ENCODE measurements at regions not wholly inside any gene's neighbourhood (a gene's known extent, or its start where the extent isn't known, plus 50 kb on each side); places are given as distances from the start of the nearest gene placed in this dataset.
"Not testable (repeated sequence)": the region's sequence is repeated elsewhere in the genome, so short reads cannot be mapped to it uniquely, and the experiment has no call there.

DNA sequence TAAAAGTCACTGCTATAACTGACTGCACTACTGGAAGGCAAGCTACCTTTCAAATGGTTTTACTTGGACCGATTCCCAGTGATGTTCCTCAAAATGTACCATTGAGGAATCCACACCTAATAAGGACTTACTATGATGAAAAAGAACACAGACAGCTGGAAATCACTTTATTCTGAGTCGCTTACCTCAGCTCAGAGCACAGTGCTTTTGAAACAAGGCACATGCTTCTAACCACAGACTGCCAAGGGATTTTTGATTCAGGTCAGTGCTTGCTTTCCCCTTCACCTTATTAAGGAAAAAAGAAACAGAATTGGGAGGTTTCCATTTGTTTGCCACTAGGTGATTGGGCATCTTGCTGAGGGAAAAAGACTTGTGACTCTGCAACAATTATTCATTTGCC is 707.5 kb upstream of the FSHR start:
- DNase-seq: no peak

DNA sequence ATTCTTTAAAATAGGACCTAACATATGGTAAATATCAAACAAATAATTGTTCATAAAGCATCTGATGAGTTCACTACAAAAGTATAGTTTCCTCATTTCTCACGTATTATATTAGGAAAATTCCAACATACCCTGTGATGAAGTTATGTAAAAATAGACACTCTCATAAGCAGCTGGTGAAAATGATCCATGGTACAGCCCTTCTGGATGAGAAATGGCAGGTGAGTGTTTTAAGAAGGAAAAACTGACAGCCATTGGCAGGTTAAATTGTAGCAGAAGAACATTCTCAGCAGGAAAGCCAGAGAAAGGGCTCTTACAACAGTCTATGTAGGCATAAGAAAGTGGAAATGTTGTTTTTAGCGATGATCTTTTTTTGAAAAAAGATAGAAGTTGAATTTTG is 706.5 kb upstream of the FSHR start:
- no peak for DNase-seq

DNA sequence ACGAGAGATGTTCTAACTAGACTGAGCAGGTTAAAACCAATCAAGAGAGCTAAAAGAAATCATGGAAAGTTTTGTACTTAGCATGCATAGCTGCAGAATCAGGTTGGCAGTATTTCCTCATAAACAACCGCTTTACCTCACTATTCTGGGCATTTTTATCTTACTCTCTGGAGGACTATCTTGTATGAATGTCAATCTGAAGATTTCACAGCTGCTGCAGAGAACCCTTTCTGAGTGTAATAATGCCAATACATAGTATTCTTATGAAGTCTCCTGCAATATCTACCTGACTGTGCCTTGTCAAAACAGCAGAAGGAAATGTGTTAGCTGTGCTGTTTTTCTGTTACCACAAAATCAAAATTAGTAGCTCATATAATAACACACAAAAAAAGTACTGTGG is 705.9 kb upstream of the FSHR start:
- DNase-seq: no peak

DNA sequence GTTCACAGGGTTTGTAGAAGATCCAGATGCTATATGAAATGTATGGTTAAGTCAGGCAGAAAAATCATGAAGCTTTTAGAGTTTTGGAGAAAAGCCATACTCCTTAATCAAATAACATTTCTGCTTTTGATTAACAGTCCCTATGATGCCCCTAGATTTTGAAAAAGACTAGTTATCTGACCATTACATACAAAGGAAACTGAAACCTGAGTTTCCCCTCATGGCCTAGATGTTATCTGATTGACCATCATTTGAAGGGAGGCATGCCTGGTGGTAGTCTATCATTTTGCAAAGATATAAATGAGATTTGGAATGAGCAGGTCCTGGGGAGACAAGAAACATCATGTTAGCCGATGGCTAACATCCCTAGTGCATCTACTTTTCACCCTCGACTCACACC is 704.3 kb upstream of the FSHR start:
- DNase-seq: no peak

DNA sequence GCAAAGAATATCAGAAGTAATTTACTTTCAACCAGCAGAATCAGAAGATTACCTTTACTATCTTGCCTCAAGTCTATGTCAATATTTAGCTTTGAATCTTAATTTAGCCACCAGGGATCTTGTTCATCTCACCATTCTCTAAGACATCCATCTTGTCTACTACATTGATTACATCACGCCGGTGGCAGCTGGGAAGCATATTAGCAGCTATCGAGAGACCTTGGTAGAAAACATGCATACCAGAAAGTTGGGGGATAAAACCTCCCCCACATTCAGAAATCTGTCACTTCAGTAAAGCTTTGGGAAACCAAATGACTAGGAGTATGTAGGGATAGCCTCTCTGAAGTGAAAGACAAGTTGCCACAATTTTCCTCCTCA is 703.8 kb upstream of the FSHR start:
- DNase-seq: no peak

DNA sequence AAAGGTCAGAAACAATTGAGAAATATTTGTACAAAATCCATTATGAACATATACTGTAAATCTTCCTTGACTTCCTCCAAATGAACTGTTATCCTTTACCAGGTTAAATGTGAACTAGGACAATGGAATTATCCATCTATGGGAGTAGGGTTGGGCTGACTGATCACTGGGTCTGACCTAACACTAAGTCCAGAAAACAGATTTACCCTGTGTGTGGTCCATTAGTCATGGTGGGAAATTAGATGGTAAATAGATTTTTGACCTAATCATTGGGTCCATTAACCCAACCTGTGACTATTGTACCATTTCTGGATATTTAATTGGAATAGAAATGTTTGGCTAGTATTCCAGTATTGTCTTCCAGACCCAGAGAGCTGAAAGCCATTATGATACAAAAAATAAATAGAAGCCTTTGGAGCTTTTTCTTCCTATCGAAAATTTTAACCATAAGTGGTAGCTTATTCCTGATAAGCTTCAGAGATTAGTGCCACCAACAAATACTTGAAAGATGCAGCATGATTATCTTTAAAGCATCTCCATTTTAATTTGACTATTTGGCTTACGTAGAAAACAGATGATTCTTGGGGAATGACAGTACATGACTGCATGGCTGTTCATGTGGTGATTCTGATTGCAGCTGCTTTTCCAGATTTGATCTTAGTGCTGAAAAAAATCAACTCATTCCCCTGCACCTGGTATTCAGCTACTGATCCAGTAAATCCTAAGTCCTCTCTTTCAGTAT is 703.2 kb upstream of the FSHR start:
- no peak for DNase-seq

DNA sequence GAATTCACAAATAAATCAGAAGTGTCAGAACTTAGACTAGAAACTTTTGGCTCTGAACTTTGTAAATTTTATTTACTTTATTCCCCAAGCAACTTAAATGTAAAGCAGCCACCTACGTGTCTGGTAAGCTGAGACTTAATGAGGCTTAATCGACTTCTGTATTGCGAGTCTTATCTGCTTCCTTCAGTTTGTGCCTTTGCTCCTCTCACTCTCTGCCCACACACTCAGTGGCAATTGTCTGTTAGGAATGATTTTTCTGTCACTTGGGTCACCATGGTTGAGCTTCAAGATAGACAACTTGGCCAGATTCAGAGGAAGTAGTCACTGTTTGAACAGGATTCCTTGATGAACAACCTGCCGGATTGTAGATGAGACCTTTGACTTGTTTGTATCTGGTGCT is 691.4 kb upstream of the FSHR start:
- DNase-seq: no peak

DNA sequence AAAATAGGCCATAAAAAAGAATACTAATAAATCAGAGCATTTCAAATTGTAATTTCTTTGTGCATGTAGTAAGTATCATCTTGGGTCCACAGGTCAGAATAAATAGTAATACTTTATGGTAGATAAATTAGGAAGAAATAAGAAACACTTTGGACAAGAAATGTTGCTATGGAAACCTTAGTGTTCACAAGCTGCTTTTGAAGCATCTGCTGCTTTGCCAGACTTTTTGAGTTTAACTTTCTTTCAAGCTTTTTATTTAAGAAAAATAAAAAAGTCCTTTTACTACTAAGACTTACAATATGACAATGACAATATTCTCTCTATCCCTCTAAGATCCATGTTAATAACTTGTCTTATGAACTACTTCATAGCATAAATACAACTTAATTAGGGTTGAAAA is 690.7 kb upstream of the FSHR start:
- DNase-seq: no peak

DNA sequence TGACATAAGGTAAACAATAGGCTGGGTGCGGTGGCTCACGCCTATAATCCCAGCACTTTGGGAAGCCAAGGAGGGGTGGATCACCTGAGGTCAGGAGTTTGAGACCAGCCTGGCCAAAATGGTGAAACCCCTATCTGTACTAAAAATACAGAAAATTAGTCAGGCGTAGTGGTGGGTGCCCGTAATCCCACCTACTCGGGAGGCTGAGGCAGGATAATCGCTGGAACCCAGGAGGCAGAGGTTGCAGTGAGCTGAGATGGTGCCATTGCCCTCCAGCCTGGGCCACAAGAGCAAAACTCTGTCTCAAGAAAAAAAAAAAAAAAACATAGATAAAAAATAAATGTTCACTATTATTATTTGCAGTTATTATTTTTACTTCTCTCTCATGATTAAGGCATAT is 689.8 kb upstream of the FSHR start:
- not testable (repeated sequence) for DNase-seq

DNA sequence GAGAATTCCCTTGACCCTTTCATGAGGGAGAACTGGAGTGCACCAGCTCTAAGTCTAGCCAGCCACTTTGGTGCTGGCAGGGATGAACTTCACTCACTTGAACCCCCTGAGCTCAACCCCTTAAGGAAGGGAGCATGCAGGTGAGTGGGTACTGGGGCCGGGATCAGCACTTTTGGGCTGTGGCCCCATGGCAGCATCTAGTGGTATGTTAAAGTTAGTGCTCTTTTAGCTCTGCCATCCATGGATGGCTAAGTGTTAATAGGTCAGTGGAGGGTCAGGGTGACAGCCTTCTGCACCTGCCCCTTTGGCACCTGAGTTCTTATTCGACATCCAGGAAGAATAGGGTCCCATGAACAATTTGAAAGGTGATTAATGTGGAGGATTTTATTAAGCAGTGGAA is 689.0 kb upstream of the FSHR start:
- DNase-seq: no peak

DNA sequence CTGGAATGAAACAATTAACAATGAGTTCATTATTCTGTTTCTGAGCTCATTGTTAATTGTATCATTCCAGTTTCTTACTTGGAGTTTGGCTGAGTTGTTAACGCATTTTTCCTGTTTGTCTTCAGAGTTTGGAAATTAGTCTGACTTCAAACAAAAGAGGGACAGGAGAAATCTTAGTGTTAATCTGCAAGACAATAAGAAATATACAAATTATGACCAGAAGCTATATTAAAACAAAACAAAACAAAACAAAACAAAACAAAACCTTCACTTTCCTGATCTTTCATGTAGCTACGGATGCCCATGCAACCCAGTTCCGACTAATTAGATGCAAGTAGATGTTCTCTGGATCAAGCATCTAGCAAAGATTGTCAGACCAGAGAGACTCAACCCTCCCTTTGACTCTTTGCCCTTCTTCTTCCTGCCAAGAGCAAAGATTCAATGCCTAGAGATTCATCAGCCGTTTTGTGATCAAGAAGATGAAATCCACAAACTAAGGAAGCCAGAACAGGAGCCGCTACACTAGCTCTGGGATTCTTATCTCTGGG is 686.2 kb upstream of the FSHR start:
- DNase-seq: no peak

DNA sequence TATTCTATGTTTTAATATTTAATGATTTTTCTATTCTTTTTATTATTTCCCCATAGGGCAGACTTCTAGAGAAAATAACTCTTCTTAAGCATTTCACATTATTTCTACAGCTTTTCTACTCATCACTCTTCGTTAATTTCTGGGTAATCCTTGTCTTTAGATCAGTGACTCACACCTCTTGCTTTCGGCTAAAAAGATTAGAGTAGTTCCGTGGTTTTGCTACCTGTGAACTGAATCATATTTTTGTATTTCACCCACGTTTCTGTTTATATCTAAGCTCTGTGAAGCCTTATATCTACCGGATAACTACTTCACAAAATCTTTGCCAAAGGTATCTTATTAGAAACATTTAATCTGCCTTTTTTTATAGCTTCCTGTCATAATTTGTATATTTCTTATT is 685.5 kb upstream of the FSHR start:
- DNase-seq: no peak

DNA sequence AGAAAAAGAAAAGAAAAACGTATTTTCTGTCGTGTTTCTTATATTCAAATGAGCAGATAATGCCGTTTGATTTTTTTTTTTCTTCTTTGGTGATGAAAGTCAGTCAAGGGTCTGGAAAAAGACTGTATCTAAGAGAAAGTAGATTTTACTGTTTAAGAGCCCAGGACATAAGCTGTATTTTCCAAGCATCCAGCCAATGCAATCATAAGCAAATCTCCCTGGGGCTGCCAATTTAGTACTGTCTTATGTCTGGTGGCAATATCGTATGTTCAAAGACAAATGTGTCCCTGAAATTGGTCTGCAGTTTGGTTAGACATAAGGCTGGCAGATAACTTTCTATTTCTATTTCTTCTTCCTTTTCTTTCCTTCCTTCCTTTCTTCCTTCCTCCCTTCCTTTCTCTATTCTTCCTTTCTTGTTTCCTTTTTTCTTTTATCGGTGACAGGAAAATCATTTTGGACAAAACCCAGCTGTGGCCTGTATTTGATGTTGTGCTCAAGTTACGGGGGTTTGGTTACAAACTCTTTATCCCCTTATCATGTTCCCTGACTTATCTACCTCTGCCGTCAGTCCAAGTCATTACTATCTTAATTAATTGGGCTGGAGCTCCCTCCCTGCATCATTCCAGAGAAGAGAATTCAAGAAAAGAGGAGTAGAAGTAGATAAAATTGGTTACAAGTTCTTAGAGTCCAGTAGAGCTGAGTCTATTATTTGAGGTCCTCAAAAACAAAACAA is 683.4 kb upstream of the FSHR start:
- DNase-seq: no peak

DNA sequence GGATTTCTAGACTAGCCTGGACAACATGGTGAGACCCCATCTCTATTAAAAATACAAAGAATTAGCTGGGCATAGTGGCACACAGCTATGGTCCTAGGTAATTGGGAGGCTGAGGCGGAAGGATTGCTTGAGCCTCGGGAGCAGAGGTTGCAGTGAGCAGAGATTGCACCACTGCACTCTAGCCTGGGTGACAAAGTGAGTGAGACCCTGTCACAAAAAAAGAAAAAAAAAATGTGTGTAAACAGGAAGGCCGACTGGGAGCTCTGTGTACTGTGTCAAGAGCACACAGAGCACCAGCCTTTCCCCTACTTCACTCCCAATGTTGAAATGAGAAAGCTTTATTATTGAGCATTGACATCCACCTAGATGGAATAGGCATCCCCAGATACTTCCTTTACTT is 681.7 kb upstream of the FSHR start:
- DNase-seq: no peak

DNA sequence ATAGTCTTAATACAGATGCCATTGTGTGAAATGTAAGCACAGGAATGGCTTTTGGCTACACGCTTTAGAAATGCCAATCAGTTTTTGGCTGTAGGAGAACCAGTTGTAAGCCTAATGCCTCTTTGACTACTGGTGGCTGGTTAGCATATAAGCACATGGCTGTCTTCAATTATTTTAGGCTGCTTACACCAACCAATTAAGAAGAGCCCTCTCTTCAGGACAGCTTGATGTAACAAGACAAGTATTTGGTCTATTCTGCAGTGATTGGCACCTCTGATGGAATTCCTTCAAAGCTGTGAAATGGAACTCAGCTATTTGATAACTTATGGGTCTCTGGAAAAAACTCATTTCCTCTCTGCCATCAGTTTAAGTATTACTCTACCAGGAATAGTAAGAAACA is 680.1 kb upstream of the FSHR start:
- DNase-seq: no peak

DNA sequence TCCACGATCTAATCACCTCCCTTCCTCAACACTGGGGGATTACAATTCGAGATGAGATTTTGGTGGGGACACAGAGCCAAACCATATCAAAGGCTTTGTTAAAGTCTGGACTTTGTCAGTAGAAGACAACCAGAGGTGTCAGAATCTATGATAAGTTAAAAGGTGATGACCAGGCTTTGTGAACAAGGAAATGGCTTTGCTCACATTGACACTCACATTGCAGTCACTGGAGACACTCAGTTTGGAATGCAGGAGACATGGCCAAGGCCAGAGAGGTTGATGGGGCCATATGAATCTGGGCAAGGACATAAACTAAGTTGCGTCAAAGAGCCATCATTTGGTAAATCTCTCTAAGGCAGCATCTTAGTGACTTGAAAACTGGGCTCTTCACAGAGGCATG is 678.2 kb upstream of the FSHR start:
- DNase-seq: no peak

DNA sequence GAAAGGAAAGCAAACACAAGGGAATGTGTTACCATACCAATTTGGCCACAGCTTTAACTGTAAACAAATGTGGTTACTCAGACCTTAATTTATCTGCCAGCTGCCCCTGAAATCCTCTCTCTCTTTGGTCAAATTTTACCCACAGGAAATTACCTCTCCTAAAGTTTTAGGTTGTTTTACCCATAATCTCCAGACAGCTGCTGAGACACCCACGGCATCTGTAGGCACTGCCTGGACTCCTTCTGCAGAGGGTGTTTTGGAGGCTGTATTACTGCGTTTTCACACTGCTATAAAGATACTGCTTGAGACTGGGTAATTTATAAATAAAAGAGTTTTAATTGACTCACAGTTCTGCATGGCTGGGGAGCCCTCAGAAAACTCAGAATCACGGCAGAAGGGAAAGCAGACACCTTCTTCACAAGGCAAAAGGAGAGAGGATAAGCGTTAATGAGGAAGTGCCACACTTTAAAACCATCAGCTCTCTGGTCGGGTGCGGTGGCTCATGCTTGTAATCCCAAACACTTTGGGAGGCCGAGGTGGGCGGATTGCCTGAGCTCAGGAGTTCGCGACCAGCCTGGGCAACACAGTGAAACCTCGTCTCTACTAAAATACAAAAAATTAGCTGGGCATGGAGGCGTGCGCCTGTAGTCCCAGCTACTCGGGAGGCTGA is 677.5 kb upstream of the FSHR start:
- DNase-seq: no peak

DNA sequence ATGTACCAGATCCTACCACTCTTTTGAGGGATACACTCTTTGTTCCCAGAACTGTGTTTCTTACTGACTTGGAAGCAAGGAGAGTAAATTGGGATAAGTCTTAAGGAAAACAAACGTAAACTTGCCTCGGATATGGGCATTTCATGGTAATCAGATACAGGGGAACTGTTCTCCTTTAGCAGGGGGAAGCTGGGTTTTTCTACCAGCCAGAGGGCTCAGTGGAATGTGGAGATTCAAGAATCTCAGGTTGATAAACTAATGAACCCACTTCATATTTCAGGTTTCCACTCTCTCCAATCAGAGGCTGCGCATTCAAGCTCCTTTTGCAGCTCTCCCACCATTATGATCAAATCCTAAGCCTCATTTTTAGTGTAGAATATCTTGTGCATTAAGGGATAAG is 676.5 kb upstream of the FSHR start:
- DNase-seq: no peak

DNA sequence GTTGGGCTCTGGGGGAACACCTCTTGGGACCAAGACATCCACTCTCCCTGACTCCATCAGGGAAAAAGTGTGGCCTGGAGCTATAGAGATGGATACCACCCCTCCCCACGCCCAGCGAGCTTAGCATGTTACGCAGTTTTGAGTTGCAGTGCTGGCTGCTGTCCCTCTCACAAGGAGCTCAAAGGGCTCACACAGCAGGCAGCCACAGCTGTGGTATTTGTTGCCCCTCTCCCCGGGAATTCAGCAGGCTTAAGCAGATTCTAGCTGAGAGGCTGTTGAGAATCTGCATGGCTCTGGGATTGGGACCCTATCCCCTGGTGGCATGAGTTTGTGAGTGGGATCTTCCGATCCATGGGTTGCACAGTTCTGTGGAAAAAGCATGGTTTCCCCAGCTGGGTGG is 673.1 kb upstream of the FSHR start:
- DNase-seq: no peak

DNA sequence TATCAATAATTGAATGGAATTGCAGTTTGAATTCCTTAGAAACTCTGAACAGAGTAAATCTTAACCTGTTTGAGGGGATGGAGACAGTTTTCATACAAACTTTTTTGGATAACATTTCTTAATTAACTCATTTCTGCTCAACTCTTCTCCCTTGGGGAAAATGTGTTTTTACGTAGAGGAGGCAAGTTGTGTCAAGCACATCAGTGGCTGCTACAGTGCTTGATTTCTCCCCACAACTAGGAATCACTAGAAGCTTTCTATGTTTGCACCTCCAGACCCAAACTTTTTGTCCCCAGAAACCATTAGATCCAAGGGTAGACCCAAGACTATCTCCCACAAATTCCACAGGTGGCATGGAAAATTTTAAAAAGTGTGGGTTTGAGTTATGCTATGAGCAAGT is 658.9 kb upstream of the FSHR start:
- no peak for DNase-seq

DNA sequence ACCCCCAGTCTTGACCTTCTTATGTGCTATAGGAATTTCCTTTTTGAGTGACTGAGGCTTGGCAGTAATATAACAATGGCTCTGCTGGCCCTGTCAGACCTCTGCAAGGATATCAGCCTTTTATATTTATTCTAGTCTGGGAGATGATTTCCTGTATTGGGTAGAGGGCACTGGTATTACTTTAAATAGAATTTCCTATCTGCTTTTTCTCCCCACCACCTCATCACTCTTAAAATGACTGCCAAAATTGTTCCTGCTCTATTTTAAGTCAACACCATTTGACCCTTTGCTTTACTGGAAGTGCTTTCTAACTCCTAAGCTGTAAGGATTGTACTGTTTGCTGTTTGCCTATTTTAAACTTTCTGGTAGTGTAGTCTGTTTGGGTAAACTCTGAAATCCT is 658.4 kb upstream of the FSHR start:
- no peak for DNase-seq

DNA sequence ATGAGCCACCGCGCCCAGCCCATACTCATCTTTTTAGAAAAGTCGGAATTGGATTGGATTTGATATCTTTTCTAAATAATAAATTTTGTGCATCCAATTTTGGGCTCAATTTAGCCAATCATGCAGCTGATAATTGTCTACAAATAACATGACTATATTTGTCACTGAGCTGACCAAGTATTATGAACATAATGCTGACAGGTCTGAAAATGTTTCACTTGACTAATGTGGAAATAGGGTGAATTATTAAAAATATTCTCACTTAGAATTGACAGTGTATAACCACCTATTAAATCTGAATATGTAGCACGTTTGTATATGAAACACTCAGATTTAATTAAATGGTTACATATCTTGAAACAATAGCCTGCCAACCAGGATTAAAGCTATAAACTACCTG is 657.2 kb upstream of the FSHR start:
- no peak for DNase-seq

DNA sequence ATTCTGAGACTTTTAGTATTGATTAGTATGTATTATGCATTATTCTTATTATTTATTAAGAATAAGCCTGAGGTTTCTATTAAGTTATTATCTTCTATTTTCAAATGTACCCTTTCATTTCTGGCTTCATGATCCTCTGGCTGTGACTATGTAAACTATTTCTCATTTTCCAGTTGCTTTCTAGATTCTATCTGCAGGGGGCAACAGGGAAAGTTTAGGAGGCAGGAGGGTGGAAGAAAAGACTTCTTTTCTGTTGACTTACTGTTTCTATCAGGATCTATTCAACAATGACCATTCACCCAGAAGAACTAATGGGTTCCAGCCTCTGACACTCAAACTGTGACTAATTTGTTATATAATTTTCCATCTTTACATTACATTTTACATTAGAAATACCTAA is 653.4 kb upstream of the FSHR start:
- no peak for DNase-seq

DNA sequence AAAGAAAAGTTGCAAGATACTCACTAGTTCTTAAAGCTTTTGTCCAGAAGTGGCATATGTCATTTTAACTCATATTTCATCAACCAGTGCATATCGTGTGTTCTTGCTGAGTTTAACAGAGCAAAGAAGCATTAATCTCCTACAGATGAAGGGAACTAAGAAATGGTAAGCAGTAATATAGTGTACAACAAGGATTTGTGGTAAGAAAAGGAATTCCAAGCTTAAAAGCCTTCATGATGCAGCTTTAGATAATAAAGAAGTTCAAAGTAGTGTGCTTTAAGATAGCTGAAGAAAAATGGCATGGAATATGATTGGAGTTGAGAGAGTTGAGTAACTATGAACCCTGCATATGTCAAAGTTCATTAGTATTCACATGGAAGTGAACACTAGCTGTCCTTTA is 649.8 kb upstream of the FSHR start:
- no peak for DNase-seq
